Mesodermal cell (in vitro differentiated cells): ENCODE measurements at regions not wholly inside any gene's neighbourhood (a gene's known extent, or its start where the extent isn't known, plus 50 kb on each side); places are given as distances from the start of the nearest gene placed in this dataset.

Experiments used
- H3K27ac ChIP-seq: 2 replicates; pipeline ENCODE4 v1.7.0; 2013; ENCODE audit warnings: mild to moderate bottlenecking, low read depth, low read length, moderate library complexity; ENCODE audit not compliant: severe bottlenecking
- H3K36me3 ChIP-seq: 2 replicates; pipeline ENCODE4 v1.7.1; 2013; ENCODE audit warnings: mild to moderate bottlenecking, low read length, moderate library complexity; ENCODE audit not compliant: control insufficient read depth, insufficient read depth
- H3K4me1 ChIP-seq: one replicate; pipeline ENCODE4 v1.7.1; 2013; ENCODE audit warnings: mild to moderate bottlenecking, low read length; ENCODE audit not compliant: insufficient read depth, control insufficient read depth, poor library complexity, severe bottlenecking
- H3K4me3 ChIP-seq: 2 replicates; pipeline ENCODE4 v1.7.0; 2013; ENCODE audit warnings: low read length, control low read depth, mild to moderate bottlenecking; ENCODE audit not compliant: insufficient read depth, poor library complexity, severe bottlenecking; ENCODE audit errors: extremely low read depth
- H3K9me3 ChIP-seq: 2 replicates; pipeline ENCODE4 v1.7.1; 2013; ENCODE audit warnings: mild to moderate bottlenecking, low read length, moderate library complexity; ENCODE audit not compliant: control insufficient read depth
- WGBS, 2 experiments: methylation state at CpG; one replicate each; pipeline ENCODE4 v1.1.5; 2013; ENCODE audit warnings: missing lambda C conversion rate in 2 of 2; ENCODE audit not compliant: insufficient coverage in 2 of 2; 5-methylcytosine and 5-hydroxymethylcytosine counted together

DNA sequence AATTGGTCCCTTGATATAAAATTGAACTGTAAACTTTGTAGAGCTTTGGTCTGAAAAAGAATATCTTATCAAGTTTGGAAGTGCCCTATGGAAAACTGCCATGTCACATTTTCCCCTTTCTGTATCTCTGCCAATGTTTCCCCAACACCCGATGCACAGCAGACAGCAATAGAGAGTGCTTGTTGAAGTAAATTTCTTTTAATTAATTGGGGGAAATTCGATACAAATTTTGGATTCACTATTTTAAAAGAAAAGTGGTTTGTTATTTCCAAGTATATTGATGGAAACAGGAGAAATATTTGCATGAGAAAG is 208.1 kb downstream of the OGFRL1 start:
- Histone ChIP-seq H3K36me3 (no peaks in the 10 kb centered on the region), H3K4me1 (peaks cover 3% of the 10 kb centered on the region), H3K9me3 (no peaks in the 10 kb centered on the region), H3K4me3 (no peak overlapping the region), H3K27ac (peak overlapping the region; percentile 13)
- WGBS, 2 experiments = 13% methylated on average over 1 of the region's 2 CpGs; no CpG with 5 or more reads in 1 of the 2 experiments

DNA sequence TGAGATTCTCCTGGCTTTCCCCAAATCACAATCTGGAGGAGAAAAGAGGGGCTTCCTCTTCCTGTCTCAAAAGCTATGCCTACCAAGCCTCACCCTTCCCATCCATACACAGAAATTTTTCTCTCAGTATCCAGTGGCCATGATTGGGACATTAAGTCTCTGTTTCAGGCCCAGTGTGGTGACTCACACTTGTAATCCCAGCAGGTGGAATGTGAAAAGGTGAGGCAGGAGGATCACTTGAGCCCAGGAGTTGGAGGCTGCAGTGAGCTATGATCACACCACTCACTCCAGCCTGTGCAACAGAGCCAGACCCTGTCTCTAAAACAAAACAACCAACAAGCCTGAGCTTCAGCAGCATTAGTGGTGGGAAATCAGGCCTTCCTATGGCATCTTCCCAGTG is 210.0 kb downstream of the OGFRL1 start:
- Histone ChIP-seq H3K27ac (no peak overlapping the region), H3K9me3 (no peaks in the 10 kb centered on the region)

DNA sequence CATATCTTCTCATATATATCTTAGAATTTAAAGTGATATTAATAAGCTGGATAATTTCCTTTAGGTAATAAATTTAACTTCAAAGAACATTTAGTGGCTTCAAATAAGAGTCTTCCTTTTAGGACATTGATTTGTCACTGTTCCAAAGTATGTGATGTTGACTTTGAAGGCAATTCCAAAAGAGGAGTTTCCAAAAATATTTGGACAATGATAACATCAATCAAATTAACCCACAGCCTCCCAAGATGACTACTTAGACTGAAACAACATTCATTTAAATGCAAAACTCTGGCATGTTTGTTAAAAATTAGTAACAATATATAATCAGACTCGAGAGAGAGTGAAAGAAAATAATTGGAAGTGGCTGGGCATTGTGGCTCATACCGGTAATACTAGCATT is 211.1 kb downstream of the OGFRL1 start:
- WGBS, 2 experiments = 74% methylated on average over 2 of the region's 2 CpGs; no CpG with 5 or more reads in 1 of the 2 experiments
- Histone ChIP-seq H3K4me3 (no peak overlapping the region), H3K27ac (no peak overlapping the region), H3K36me3 (no peaks in the 10 kb centered on the region), H3K4me1 (peaks cover 3% of the 10 kb centered on the region), H3K9me3 (no peaks in the 10 kb centered on the region)

More for the DNA sequence above, 210.0 kb downstream of the OGFRL1 start:
- Histone ChIP-seq H3K36me3 (no peaks in the 10 kb centered on the region), H3K4me1 (peaks cover 3% of the 10 kb centered on the region), H3K4me3 (no peak overlapping the region)

DNA sequence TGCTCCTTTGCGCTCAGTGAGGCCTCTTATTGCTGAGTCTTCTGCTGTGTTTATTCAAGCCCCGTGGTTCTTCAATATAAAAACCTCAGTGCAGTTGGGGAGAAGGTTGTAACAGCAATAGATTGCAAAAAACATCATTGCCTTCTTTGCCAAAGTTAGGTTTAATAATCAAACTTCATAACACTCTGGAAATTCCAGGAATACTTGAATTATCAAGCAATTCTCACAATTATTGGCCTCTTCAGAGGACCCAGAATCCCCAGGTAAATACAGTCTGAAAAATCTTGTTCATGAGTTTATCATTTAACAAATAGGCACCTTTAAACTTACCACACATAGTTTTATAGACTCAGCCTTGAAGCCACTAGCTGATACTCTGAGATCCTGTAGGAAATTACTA is 213.6 kb downstream of the OGFRL1 start:
- no peak overlapping the region for H3K27ac ChIP-seq
- no CpG with 5 or more reads among the region's 2 CpGs for WGBS, 2 experiments
- H3K4me1 ChIP-seq = no peaks in the 10 kb centered on the region
- H3K9me3 ChIP-seq = no peaks in the 10 kb centered on the region
- H3K36me3 ChIP-seq = no peaks in the 10 kb centered on the region
- H3K4me3 ChIP-seq = no peak overlapping the region

DNA sequence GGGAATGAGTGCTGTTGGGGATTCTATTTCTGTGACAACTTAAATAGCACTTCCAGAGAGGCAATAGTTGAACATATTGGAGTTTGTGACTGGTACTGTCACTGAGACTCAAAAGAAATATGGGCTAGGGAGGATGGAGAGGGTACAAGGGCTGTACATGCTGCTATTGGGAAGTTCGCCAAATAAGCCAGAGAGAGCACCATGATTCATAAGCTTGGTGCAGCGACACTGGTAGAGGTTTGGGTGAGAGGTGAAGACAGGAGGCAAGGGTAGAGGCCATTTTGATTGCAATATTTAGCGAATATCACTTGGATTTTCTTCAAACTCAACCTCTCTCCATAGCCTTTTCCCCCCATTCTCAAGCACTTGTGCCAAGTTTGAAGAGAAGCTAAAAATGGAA is 214.3 kb downstream of the OGFRL1 start:
- no peaks in the 10 kb centered on the region for H3K9me3 ChIP-seq
- 90 to 94% methylated on average over 2 of the region's 3 CpGs for WGBS, 2 experiments
- no peak overlapping the region for H3K27ac ChIP-seq
- no peaks in the 10 kb centered on the region for H3K36me3 ChIP-seq
- H3K4me1 ChIP-seq = no peaks in the 10 kb centered on the region
- H3K4me3 ChIP-seq = no peak overlapping the region

DNA sequence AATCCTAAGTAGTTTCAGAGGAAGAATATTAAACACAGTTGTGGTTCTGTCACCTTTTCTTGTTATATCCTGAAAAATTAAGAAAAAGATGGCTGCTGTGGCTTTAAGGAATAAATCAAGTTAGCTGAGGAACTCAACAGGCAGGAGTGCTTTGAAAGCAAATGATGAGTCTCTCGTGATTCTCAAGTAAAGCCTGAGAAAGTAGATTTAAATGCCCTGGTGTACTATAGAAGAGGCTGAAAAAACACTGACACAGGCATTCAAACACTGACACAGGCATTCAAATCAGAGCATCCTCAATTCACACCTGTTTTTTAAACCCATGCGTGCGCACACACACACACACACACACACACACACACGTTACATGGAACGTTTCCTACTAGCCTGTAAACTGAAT is 218.6 kb downstream of the OGFRL1 start:
- WGBS, 2 experiments = 83 to 100% methylated on average over 1 of the region's 5 CpGs
- H3K4me3 ChIP-seq = no peak overlapping the region
- no peaks in the 10 kb centered on the region for H3K9me3 ChIP-seq
- H3K36me3 ChIP-seq = no peaks in the 10 kb centered on the region
- H3K27ac ChIP-seq = no peak overlapping the region
- H3K4me1 ChIP-seq = peaks cover 4% of the 10 kb centered on the region

DNA sequence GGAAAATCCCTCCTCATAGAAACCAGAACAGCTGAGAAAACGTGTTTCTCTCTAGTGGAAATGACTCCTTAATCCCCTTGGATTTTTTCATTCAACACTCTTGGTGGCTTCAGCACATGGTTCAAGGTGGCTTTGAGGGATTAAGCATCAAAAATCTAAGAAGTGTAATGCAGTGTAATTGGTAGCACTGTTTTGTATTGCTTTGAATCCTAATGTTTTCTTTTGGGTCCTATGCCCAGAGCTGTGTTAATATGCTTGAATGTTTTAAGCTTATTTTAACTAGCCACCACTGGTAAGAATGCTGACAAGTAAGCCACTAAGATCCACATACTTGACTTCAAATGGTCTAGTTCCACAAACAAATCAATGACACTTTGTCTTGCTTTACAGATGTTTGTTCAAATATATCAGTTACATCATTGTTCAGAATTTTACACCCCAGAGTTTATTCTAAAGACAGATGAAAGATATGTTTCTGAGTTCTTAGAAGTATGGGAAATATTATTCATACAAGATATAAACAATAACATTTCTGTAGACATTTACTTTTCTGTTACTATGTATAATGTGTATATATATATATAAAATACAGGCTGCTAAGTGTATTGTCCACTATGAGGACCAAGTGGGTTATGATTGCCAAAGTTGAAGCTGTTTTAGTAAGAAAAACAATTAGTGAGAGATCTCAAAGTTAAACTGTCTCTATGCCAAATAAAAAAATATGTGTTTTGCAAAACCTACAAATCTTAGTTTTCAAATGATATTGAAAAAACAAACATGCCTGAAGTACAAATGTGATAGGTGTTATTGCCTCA is 220.8 kb downstream of the OGFRL1 start:
- no peaks in the 10 kb centered on the region for H3K9me3 ChIP-seq
- H3K36me3 ChIP-seq = no peaks in the 10 kb centered on the region
- no peak overlapping the region for H3K4me3 ChIP-seq
- peaks cover 4% of the 10 kb centered on the region for H3K4me1 ChIP-seq
- 60% methylated on average over 1 of the region's 1 CpG; no CpG with 5 or more reads in 1 of the 2 experiments for WGBS, 2 experiments
- no peak overlapping the region for H3K27ac ChIP-seq

DNA sequence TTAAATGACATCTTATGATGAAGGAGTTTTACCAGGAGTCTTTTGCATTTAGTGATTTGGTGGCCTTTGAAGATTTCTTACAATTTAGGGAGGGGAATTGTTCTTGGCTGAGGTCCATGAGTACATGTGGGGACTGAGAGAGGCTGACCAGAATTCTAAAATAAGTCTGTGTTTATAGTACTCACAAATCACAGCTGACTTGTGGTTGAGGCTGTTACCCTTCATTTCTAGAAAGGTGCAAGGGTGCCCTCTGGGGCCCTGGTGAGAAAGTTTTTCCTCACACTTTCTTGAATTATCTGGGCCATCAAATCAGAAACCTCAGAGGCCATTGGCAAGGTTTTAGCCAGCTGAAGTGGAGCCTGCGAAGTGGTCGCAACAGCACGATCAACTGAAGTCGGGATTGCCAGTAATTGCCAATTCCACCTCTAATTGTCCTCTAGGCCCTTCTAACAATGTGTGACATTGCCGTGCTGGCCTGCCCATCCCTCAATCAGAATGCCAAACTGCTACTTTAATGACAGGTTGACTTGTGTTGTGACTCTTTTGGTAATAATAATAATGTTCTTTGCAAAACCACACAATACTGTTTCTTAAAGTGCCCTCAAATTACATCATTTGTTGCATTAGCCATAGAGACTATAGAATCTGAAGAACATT is 221.6 kb downstream of the OGFRL1 start:
- Histone ChIP-seq H3K4me1 (peaks cover 4% of the 10 kb centered on the region), H3K4me3 (no peak overlapping the region), H3K36me3 (no peaks in the 10 kb centered on the region), H3K9me3 (no peaks in the 10 kb centered on the region), H3K27ac (no peak overlapping the region)
- WGBS, 2 experiments = 57 to 65% methylated on average over 4 of the region's 5 CpGs

DNA sequence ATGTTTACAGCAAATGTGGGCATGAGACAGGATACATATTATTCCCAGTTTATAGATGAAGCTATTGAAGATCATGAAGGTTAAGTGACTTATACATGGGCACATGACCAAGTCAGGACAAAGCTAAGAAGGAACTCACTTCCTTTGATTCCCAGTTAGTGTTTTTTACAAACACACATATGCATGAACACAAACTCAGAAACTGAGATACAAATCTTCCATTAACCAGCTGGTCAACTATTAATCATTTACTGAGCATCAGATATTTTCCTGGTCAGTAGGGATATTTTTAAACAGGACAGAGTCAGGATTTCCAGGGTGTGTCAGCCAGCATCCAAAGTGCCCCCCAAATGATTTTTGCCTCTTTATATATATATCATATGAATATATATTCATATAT is 222.2 kb downstream of the OGFRL1 start:
- peaks cover 4% of the 10 kb centered on the region for H3K4me1 ChIP-seq
- no peak overlapping the region for H3K27ac ChIP-seq
- H3K36me3 ChIP-seq = no peaks in the 10 kb centered on the region
- no peak overlapping the region for H3K4me3 ChIP-seq
- no peaks in the 10 kb centered on the region for H3K9me3 ChIP-seq

DNA sequence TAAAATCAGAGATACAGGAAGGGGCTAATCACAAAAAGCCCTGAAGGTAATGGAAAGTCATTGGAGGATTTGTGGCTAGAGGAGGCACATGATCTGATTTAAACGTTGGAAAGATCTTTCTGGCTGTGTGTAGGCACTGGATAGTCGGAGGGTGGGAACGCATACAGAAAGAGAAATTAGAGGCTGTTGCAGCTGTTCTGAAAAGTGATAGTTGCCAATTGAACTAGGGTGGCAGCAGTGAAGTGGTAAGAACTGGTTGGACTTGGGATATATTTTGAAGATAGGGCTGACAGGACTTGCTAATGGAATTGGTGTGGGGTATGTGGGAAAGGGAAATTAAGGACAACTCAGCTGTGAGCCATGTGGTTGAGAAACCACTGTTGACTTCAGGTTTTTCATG is 223.6 kb downstream of the OGFRL1 start:
- H3K4me3 ChIP-seq = no peak overlapping the region
- 92% methylated on average over 3 of the region's 3 CpGs; no CpG with 5 or more reads in 1 of the 2 experiments for WGBS, 2 experiments

DNA sequence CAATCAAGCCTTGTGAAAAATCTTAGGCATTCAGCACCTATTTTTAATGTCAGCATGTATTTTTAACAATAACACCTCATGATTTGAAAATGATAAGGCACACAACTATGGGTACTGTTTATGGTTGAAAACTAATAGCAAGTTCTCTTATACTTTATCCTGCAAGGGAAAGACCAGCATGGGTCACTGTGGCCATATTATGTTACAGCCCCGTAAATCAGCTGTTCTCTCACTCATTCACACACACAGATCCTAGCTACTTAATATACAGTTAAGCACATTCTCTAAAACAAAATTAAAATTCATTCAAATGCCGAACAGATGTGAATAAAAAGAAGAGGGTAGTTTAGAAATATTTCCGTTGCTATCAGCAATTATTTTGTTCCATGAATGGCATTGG is 224.4 kb downstream of the OGFRL1 start:
- no peaks in the 10 kb centered on the region for H3K36me3 ChIP-seq
- no peaks in the 10 kb centered on the region for H3K9me3 ChIP-seq
- no peak overlapping the region for H3K4me3 ChIP-seq
- WGBS, 2 experiments = 80% methylated on average over 3 of the region's 3 CpGs; no CpG with 5 or more reads in 1 of the 2 experiments
- no peak overlapping the region for H3K27ac ChIP-seq
- peaks cover 4% of the 10 kb centered on the region for H3K4me1 ChIP-seq

More for the DNA sequence above, 223.6 kb downstream of the OGFRL1 start:
- H3K36me3 ChIP-seq = no peaks in the 10 kb centered on the region
- H3K9me3 ChIP-seq = no peaks in the 10 kb centered on the region
- H3K4me1 ChIP-seq = peaks cover 4% of the 10 kb centered on the region
- H3K27ac ChIP-seq = no peak overlapping the region
